ENCODE measurements at regions not wholly inside any gene's neighbourhood (a gene's known extent, or its start where the extent isn't known, plus 50 kb on each side); places are given as distances from the start of the nearest gene placed in this dataset.

GRCh38 chr2:67867735-67868134 is 195.1 kb downstream of the C1D start (continued):
- TF ChIP-seq REST (IDR thresholded peaks at IDR 0.05; ENCODE audit: low read depth, low read length) (no peak), RAD21 (IDR thresholded peaks at IDR 0.05; ENCODE audit: insufficient read depth, low read depth, low read length) (no peak), RELA (IDR thresholded peaks at IDR 0.05; ENCODE audit: borderline replicate concordance, partially characterized antibody) (no peak)
- TF ChIP-seq, protein P1, sequence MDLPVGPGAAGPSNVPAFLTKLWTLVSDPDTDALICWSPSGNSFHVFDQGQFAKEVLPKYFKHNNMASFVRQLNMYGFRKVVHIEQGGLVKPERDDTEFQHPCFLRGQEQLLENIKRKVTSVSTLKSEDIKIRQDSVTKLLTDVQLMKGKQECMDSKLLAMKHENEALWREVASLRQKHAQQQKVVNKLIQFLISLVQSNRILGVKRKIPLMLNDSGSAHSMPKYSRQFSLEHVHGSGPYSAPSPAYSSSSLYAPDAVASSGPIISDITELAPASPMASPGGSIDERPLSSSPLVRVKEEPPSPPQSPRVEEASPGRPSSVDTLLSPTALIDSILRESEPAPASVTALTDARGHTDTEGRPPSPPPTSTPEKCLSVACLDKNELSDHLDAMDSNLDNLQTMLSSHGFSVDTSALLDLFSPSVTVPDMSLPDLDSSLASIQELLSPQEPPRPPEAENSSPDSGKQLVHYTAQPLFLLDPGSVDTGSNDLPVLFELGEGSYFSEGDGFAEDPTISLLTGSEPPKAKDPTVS (IDR thresholded peaks at IDR 0.05; ENCODE audit: low read depth, low read length), result no peak
- TF ChIP-seq, protein P2, sequence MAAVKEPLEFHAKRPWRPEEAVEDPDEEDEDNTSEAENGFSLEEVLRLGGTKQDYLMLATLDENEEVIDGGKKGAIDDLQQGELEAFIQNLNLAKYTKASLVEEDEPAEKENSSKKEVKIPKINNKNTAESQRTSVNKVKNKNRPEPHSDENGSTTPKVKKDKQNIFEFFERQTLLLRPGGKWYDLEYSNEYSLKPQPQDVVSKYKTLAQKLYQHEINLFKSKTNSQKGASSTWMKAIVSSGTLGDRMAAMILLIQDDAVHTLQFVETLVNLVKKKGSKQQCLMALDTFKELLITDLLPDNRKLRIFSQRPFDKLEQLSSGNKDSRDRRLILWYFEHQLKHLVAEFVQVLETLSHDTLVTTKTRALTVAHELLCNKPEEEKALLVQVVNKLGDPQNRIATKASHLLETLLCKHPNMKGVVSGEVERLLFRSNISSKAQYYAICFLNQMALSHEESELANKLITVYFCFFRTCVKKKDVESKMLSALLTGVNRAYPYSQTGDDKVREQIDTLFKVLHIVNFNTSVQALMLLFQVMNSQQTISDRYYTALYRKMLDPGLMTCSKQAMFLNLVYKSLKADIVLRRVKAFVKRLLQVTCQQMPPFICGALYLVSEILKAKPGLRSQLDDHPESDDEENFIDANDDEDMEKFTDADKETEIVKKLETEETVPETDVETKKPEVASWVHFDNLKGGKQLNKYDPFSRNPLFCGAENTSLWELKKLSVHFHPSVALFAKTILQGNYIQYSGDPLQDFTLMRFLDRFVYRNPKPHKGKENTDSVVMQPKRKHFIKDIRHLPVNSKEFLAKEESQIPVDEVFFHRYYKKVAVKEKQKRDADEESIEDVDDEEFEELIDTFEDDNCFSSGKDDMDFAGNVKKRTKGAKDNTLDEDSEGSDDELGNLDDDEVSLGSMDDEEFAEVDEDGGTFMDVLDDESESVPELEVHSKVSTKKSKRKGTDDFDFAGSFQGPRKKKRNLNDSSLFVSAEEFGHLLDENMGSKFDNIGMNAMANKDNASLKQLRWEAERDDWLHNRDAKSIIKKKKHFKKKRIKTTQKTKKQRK (IDR thresholded peaks at IDR 0.05; ENCODE audit: low read depth, low read length), result no peak

All from GM12878 (cell line).